D721Med (cell line): ENCODE measurements at regions not wholly inside any gene's neighbourhood (a gene's known extent, or its start where the extent isn't known, plus 50 kb on each side); places are given as distances from the start of the nearest gene placed in this dataset.

Experiments
- DNase-seq: peaks from one replicate; pipeline ENCODE4 v3.0.0; 2011; ENCODE audit warnings: low spot score; ENCODE audit not compliant: insufficient read length
- FAIRE-seq: peaks from 2 replicates; lab custom pipeline; 2011; peaks lifted over from hg19 to GRCh38; lab: Jason Lieb, UNC
- CTCF ChIP-seq: IDR thresholded peaks from 2 replicates; pipeline ENCODE4 v1.5.1; 2012; ENCODE audit warnings: mild to moderate bottlenecking, control low read depth; ENCODE audit not compliant: insufficient read depth; ENCODE audit errors: missing control alignments

DNA sequence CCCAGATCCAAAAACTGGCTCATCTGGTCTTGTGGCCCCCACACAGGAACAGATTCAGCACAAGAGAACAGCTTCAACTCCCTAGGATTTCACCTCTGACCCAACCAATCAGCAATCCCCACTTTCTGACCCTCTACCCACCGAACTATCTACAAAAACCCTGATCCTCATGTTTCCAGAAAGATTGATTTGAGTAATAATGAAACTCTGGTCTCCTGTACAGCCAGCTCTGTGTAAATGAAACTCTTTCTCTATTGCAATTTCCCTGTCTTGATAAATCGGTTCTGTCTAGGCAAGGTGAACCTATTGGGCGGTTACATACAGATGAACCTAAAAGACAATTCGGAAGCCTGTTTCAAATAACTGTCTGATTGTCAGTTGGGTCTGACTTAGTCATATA lies 847.6 kb upstream of the ALCAM start:
- FAIRE-seq (no peak), DNase-seq (no peak)
- TF ChIP-seq CTCF = no peak

DNA sequence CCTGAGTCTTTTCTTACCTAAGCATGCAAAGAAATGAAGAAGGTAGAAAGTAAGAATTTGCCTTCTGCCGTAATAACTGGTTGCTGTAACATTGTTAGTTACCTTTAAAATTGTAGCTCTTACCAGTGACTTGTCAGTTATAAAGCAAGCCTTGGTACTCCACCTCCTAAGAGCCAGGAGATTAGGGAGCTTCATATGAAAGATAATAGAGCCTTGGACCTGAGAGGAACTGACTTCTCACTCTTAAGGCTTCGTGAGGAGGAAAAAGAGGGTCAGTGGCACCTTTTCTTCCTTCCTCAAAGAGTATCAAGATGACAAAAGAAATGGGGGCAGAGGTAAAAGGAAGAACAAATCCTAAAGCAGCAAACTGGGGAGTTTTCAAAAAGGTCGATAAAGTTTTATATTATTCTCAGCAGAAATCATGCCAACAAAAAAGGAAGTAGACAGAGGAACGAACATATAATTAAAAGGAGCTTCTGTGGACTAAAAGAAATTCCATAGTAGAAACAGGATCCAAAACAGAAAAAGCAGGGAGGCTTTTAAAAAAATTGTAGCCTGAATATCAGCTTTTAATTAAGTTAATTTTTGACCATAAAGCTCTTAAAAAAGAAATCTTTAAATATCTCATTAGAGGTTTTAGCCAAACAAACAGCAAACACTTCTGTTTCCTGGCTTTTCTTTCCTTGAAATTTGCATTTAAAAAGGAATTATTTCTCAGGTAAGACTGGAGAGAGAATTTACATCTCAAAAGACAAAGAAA lies 847.1 kb upstream of the ALCAM start:
- DNase-seq (no peak), FAIRE-seq (no peak)
- no peak for TF ChIP-seq CTCF

DNA sequence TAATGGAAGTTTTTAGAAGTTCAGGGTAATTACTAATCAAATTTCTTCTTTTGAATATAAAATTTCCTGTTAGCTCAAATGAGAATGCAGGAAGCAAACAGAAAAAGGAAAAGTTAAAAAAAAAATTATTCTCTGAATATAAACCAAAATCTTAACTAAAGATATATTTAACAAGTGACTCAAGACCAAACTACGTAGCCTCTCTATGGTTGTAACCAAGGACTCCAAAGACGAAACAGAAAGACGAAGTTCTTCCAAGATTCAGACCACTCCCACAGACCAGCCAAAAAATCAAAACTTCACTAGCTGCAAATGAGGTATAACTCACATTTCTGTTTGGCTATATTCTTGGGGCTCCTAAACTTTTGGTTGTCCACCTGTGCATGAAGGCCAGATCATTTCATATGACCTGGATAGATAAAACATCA lies 846.5 kb upstream of the ALCAM start:
- DNase-seq (no peak), FAIRE-seq (no peak)
- no peak for TF ChIP-seq CTCF

GRCh38 chr3:104521606-104522336 lies 844.9 kb upstream of the ALCAM start:
- DNase-seq = no peak
- no peak for TF ChIP-seq CTCF
- no peak for FAIRE-seq

DNA sequence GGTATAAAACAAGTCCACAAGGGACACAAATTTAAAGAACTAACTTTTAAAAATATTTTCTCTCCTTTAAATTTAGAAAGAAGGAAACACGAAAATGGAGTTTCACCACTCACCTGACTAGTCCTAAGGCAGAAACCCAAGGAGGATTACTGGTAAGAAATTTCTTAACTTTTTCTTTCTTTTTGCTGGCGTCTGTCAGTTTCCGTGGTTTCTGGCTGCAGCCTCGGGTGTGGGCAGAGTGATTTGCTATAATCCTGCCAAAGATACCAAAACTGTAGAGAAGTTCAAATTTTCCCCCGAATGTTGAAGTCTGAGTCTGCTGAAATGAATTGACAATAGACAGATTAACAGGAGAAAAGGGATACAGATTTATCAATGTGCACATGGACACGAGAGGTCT lies 843.6 kb upstream of the ALCAM start:
- FAIRE-seq = no peak
- no peak for DNase-seq

DNA sequence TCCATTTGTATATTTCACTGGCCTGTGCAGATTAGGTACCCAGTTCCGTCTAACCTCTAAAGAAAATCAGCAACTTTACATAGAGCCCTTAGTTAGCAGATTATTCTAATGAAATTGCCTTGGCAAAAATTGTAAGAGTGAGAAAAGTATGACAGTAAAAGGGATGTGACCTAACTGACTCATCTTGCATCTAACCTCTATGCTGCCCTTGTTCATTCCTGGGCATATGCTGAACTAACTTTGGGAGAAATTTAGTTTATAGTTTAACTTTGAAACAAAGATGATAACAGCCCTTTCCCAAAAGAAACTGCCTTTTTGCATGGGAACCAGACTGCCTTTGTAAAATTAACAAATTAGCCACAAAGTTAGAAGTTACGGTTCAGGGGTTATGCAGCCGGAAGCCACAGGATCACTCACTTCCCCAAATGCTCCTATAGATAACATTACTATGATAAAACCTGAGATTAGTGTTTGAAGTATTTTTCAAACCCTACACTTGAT lies 839.8 kb upstream of the ALCAM start:
- no peak for DNase-seq
- no peak for TF ChIP-seq CTCF
- no peak for FAIRE-seq

More for the DNA sequence above, 843.6 kb upstream of the ALCAM start:
- no peak for TF ChIP-seq CTCF
